Endothelial cell of umbilical vein (primary cell): ENCODE measurements at regions not wholly inside any gene's neighbourhood (a gene's known extent, or its start where the extent isn't known, plus 50 kb on each side); places are given as distances from the start of the nearest gene placed in this dataset.

Experiments
- BruUV-seq: library from RNA; stranded (reverse); fragments of 400-500 nt; replicated peaks from 2 replicates; lab custom pipeline; 2021; lab: Mats Ljungman, UMichigan
- CTCF ChIA-PET: fragments of 300-600, 350-600 bp; sonication (Branson Sonifier 250); formaldehyde crosslinking; loops from one replicate; lab custom pipeline; 2021; ENCODE audit warnings: antibody characterized with exemption, inconsistent platforms; lab: Charles Lee
- POLR2A ChIA-PET: fragments of 300-600, 350-600 bp; sonication (Branson Sonifier 250); formaldehyde crosslinking; loops from one replicate; lab custom pipeline; 2021; ENCODE audit warnings: antibody characterized with exemption, inconsistent platforms; lab: Charles Lee
- DNase-seq: peaks from one replicate; pipeline ENCODE4 v3.0.0-alpha.2; 2011; ENCODE audit warnings: low read depth, low spot score
- FAIRE-seq: peaks from 2 replicates; lab custom pipeline; 2011; peaks lifted over from hg19 to GRCh38; lab: Jason Lieb, UNC
- H2AFZ ChIP-seq: 2 replicates; pipeline ENCODE4 v1.6.0; 2012; ENCODE audit warnings: low read depth, low read length, control low read depth, inconsistent platforms
- H3K27ac ChIP-seq: 2 replicates; pipeline ENCODE4 v1.5.1; 2011; ENCODE audit warnings: low read depth, mild to moderate bottlenecking, control low read depth, low read length, moderate library complexity; ENCODE audit not compliant: insufficient read depth
- H3K27me3 ChIP-seq, 2 experiments: 2 replicates each; pipeline versions ENCODE4 v1.6.0 to v1.6.1; 2011; ENCODE audit warnings: low read length in 2 of 2, mixed read lengths in 1 of 2; ENCODE audit not compliant: control insufficient read depth in 2 of 2, insufficient read depth in 2 of 2
- H3K36me3 ChIP-seq, 2 experiments: 2 replicates in 1 of 2; 3 replicates in 1 of 2; pipeline ENCODE4 v1.5.1; 2011; ENCODE audit warnings: low read length in 2 of 2, mild to moderate bottlenecking in 1 of 2, moderate library complexity in 1 of 2; ENCODE audit not compliant: control insufficient read depth in 2 of 2, insufficient read depth in 2 of 2; ENCODE audit errors: extremely low read depth in 1 of 2
- H3K4me1 ChIP-seq: 3 replicates; pipeline ENCODE4 v1.5.1; 2011; ENCODE audit warnings: mild to moderate bottlenecking, low read length; ENCODE audit not compliant: control insufficient read depth, insufficient read depth; ENCODE audit errors: extremely low read depth
- H3K4me2 ChIP-seq: 2 replicates; pipeline ENCODE4 v1.6.1; 2011; ENCODE audit warnings: low read length, control low read depth, mixed read lengths; ENCODE audit not compliant: insufficient read depth
- H3K4me3 ChIP-seq, 3 experiments: fragments of 200-600 bp in 1 of 3; sonication (generic), shearing (Covaris generic) in 1 of 3; replicated peaks in 1 of 3; 2 replicates each; pipeline ENCODE4 v1.5.1; 2011 to 2016; ENCODE audit warnings: control low read depth in 3 of 3, low read length in 3 of 3, mild to moderate bottlenecking in 2 of 3, inconsistent platforms in 1 of 3, low read depth in 1 of 3, moderate library complexity in 1 of 3; ENCODE audit not compliant: insufficient read depth in 1 of 3
- H3K79me2 ChIP-seq: 2 replicates; pipeline ENCODE4 v1.6.0; 2012; ENCODE audit warnings: low read length, inconsistent platforms; ENCODE audit not compliant: control insufficient read depth, insufficient read depth
- H3K9ac ChIP-seq: replicated peaks from 2 replicates; pipeline ENCODE3; 2011; ENCODE audit warnings: low read length, control low read depth; ENCODE audit not compliant: insufficient read depth; ENCODE audit errors: extremely low read depth
- H3K9me1 ChIP-seq: replicated peaks from 3 replicates; pipeline ENCODE4 v1.6.0; 2011; ENCODE audit warnings: mild to moderate bottlenecking, low read length; ENCODE audit not compliant: control insufficient read depth, insufficient read depth; ENCODE audit errors: extremely low read depth
- H3K9me3 ChIP-seq: replicated peaks from 2 replicates; pipeline ENCODE4 v1.5.1; 2012; ENCODE audit warnings: low read length, inconsistent platforms; ENCODE audit not compliant: control insufficient read depth, insufficient read depth
- H4K20me1 ChIP-seq: replicated peaks from 2 replicates; pipeline ENCODE3; 2011; ENCODE audit warnings: mild to moderate bottlenecking, low read length; ENCODE audit not compliant: control insufficient read depth, insufficient read depth; ENCODE audit errors: extremely low read depth
- EZH2 ChIP-seq: IDR thresholded peaks from 2 replicates; pipeline ENCODE4 v1.6.1; 2012; ENCODE audit warnings: borderline replicate concordance, low read depth, mild to moderate bottlenecking, moderate library complexity, low read length, inconsistent platforms; ENCODE audit not compliant: severe bottlenecking
- FOS ChIP-seq: IDR thresholded peaks from 2 replicates; pipeline ENCODE4 v1.6.1; 2011; ENCODE audit warnings: mild to moderate bottlenecking, low read length, moderate library complexity, borderline replicate concordance; ENCODE audit not compliant: insufficient read depth
- GATA2 ChIP-seq: IDR thresholded peaks from 2 replicates; pipeline ENCODE4 v1.7.0; 2011; ENCODE audit warnings: low read depth, mild to moderate bottlenecking, moderate library complexity, mixed read lengths, low read length; ENCODE audit not compliant: insufficient read length, insufficient read depth
- JUN ChIP-seq: IDR thresholded peaks from 2 replicates; pipeline ENCODE4 v1.6.1; 2011; ENCODE audit warnings: borderline replicate concordance, low read depth; ENCODE audit not compliant: insufficient read length, insufficient read depth
- MYC ChIP-seq: IDR thresholded peaks from one replicate; pipeline ENCODE4 v1.6.1; 2011; ENCODE audit warnings: mild to moderate bottlenecking, low read depth, low read length
- POLR2A ChIP-seq: IDR thresholded peaks from 2 replicates; pipeline ENCODE4 v1.6.1; 2012; ENCODE audit warnings: low read depth, mild to moderate bottlenecking, control low read depth, low read length
- POLR2AphosphoS5 ChIP-seq: IDR thresholded peaks from 2 replicates; pipeline ENCODE4 v1.6.1; 2012; ENCODE audit warnings: low read depth, mild to moderate bottlenecking, control low read depth, low read length, moderate library complexity; ENCODE audit not compliant: insufficient read depth
- dilution Hi-C: fragments of 300-500 bp; cut with MboI; formaldehyde crosslinking; loops from one replicate; pipeline ENCODE4 v1.15.0; 2019; ENCODE audit warnings: low sequenced_read_pairs; ENCODE audit not compliant: extremely low pct_ligation_motif_present
- intact Hi-C: fragments of 100-400 bp; cut with micrococcal nuclease; formaldehyde crosslinking; loops from one replicate; pipeline ENCODE4 v1.10.0; 2022
- TF ChIP-seq, protein P1 (sequence below): IDR thresholded peaks from 2 replicates; pipeline ENCODE4 v1.6.1; 2011; ENCODE audit not compliant: insufficient read depth, insufficient read length
- TF ChIP-seq, protein P2 (sequence below), 2 donors: IDR thresholded peaks; 1 replicate in 1 of 2; 2 replicates in 1 of 2; pipeline ENCODE4 v1.5.1; 2011; ENCODE audit warnings: low read length in 2 of 2, mild to moderate bottlenecking in 2 of 2, moderate library complexity in 2 of 2, control low read depth in 1 of 2, inconsistent platforms in 1 of 2, low read depth in 1 of 2; ENCODE audit not compliant: insufficient read depth in 1 of 2; ENCODE audit errors: extremely low read depth in 1 of 2

DNA sequence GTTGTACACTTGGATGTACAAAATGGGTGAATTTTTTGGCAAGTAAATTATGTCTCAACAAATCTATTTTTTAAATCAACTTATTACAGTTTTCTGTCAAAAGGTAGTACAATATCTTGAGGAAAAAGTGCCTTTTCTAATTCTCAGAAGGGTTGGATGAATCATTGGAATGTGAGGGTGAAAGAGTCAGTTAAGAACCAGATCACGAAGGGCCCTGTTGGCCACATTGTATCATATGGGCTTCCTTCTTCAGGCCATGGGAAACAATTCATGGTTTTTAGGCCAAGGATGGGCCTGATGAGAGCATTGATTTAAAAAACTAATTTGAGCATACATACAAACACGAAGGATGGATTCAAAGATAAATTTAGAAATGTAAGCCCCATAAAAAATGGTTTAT lies 503.7 kb downstream of the TNS3 start:
- DNase-seq = no peak
- Histone ChIP-seq H4K20me1 (no peaks in the 10 kb centered on the region), H3K9me3 (no peaks in the 10 kb centered on the region), H2AFZ (no peak overlapping the region), H3K4me3 (no peak overlapping the region), H3K4me2 (no peak overlapping the region), H3K36me3 (no peaks in the 10 kb centered on the region), H3K27ac (no peak overlapping the region), H3K79me2 (no peaks in the 10 kb centered on the region), H3K4me1 (no peaks in the 10 kb centered on the region), H3K27me3 (no peaks in the 10 kb centered on the region), H3K9me1 (no peaks in the 10 kb centered on the region), H3K9ac (no peak overlapping the region)
- BruUV-seq = no TSS peak
- POLR2A ChIA-PET = no interaction called here
- no peak for FAIRE-seq
- intact Hi-C loops (no loop called here), dilution Hi-C loops (no loop called here)
- CTCF ChIA-PET = interaction anchor here (0.9 to 1.4 kb wide), 3 partner anchors 8 to 23 kb away, joined by 3 to 4 read pairs (median 3); no protein-coding TSS in a partner anchor
- TF ChIP-seq GATA2 (no peak), EZH2 (no peak), MYC (no peak), POLR2AphosphoS5 (no peak), JUN (no peak), POLR2A (no peak), FOS (no peak)
- TF ChIP-seq, protein P1, sequence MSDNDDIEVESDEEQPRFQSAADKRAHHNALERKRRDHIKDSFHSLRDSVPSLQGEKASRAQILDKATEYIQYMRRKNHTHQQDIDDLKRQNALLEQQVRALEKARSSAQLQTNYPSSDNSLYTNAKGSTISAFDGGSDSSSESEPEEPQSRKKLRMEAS = no peak
- TF ChIP-seq, protein P2, sequence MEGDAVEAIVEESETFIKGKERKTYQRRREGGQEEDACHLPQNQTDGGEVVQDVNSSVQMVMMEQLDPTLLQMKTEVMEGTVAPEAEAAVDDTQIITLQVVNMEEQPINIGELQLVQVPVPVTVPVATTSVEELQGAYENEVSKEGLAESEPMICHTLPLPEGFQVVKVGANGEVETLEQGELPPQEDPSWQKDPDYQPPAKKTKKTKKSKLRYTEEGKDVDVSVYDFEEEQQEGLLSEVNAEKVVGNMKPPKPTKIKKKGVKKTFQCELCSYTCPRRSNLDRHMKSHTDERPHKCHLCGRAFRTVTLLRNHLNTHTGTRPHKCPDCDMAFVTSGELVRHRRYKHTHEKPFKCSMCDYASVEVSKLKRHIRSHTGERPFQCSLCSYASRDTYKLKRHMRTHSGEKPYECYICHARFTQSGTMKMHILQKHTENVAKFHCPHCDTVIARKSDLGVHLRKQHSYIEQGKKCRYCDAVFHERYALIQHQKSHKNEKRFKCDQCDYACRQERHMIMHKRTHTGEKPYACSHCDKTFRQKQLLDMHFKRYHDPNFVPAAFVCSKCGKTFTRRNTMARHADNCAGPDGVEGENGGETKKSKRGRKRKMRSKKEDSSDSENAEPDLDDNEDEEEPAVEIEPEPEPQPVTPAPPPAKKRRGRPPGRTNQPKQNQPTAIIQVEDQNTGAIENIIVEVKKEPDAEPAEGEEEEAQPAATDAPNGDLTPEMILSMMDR (IDR thresholded peaks at IDR 0.05; ENCODE audit: extremely low read depth in 1 of 2, insufficient read depth in 1 of 2, low read depth in 1 of 2, low read length in 2 of 2) = no peak
